D721Med (cell line): ENCODE measurements at regions not wholly inside any gene's neighbourhood (a gene's known extent, or its start where the extent isn't known, plus 50 kb on each side); places are given as distances from the start of the nearest gene placed in this dataset.

ENCODE experiments used
- DNase-seq: peaks from one replicate; pipeline ENCODE4 v3.0.0; 2011; ENCODE audit warnings: low spot score; ENCODE audit not compliant: insufficient read length
- FAIRE-seq: peaks from 2 replicates; lab custom pipeline; 2011; peaks lifted over from hg19 to GRCh38; lab: Jason Lieb, UNC
- TF ChIP-seq, protein P1 (sequence below): IDR thresholded peaks from 2 replicates; pipeline ENCODE4 v1.5.1; 2012; ENCODE audit warnings: mild to moderate bottlenecking, control low read depth; ENCODE audit not compliant: insufficient read depth; ENCODE audit errors: missing control alignments

DNA sequence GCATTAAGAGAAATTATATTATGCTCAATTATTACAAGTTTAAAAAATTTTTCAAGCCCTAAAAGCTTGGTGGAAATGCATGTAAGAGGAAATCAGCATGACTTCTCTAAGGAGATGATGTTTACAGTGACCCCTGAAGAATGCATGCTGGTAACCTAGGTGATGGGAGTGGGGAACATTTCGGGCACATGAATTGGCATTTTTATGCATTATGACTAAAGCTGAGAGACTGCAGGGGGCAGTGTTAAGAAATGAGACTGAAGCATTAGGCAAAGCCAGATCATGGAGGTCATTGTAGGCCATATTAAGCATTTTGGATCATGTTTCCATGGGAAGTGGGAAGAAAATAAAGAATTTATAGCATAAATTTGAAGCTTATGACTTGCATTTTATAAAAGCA is 421.3 kb downstream of the FAT4 start:
- no peak for DNase-seq
- TF ChIP-seq, protein P1, sequence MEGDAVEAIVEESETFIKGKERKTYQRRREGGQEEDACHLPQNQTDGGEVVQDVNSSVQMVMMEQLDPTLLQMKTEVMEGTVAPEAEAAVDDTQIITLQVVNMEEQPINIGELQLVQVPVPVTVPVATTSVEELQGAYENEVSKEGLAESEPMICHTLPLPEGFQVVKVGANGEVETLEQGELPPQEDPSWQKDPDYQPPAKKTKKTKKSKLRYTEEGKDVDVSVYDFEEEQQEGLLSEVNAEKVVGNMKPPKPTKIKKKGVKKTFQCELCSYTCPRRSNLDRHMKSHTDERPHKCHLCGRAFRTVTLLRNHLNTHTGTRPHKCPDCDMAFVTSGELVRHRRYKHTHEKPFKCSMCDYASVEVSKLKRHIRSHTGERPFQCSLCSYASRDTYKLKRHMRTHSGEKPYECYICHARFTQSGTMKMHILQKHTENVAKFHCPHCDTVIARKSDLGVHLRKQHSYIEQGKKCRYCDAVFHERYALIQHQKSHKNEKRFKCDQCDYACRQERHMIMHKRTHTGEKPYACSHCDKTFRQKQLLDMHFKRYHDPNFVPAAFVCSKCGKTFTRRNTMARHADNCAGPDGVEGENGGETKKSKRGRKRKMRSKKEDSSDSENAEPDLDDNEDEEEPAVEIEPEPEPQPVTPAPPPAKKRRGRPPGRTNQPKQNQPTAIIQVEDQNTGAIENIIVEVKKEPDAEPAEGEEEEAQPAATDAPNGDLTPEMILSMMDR, result peak; percentile 11
- FAIRE-seq, result no peak

DNA sequence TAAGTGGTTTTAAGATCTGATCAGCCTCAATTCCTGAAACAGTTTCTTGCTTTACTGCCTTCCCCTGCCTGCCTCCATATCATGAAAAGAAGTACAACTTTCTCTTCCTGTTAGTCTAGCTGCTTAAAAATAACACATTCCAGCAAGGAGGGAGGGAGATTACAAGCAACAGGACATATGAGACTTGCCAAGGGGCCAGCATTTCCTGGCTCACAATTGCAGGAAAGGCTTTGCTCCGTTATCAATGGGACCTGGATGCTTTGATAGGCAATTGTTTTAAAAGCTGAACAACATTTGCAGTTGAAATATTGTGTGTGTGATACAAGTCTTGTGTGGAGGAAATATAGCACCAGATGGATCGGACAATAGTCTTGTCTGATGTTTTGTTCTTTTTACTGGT is 425.0 kb downstream of the FAT4 start:
- FAIRE-seq (no peak), DNase-seq (no peak)
- TF ChIP-seq, protein P1, result no peak

DNA sequence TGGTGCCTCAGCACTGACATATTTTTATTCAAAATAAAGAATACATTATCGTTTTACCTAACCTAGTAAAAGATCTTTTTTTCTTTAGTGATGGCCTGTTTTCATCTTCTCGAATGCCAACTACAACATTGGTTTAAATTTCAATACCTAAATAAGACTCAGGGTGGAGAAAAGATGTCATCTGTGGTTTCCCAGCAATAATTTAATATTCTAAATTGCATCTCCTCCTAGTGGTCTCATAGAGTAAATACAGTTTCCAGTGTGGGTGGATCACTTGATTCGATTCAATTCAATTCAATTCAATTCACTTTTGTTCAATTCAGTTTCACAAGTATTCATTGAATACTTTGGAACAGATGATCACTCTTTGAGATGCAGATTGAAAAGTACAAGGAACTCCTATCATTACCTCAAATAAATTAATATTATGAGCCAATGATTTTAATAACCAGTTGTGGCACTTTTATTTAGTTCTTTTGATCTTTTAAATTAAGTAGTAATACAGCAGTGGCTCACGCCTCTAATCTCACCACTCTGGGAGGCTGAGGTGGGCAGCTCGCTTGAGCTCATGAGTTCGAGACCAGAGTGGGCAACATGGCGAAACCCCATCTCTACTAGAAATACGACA is 427.2 kb downstream of the FAT4 start:
- DNase-seq, result no peak

DNA sequence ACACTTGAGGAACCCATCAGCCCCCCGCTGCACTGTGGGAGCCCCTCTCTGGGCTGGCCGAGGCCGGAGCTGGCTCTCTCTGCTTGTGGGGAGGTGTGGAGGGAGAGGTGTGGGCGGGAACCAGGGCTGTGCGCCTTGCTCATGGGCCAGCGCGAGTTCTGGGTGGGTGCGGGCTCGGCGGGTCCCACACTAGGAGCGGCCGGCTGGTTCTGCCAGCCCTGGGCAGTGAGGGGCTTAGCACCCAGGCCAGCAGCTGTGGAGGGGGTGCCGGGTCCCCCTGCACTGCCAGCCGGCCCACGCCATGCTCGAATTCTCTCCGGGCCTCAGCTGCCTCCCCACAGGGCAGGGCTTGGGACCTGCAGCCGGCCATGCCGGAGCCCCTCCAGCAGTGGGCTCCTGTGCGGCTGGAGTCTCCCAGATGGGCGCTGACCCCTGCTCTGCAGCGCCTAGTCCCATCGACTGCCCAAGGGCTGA is 430.2 kb downstream of the FAT4 start:
- TF ChIP-seq, protein P1, result no peak
- DNase-seq (no peak), FAIRE-seq (no peak)

More for the DNA sequence above, 427.2 kb downstream of the FAT4 start:
- FAIRE-seq, result no peak
- TF ChIP-seq, protein P1, result peak; percentile 59

DNA sequence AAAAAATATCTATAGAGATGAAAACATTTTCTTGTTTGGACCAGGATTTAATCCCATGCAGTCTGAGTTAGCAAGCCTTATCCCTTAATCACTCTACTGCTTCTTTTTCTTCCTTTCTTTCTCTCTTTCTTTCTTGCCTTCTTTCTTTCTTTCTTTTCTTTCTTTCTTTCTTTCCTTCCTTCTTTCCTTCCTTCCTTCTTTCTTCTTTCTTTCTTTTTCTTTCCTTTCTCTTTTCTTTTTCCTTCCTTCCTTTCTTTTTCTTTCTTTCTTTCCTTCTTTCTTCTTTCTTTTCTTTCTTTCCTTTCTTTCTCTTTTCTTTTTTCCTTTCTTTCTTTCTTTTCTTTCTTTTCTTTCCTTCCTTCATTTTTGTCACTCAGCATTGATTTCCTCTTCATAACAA is 434.6 kb downstream of the FAT4 start:
- DNase-seq, result no peak
- TF ChIP-seq, protein P1, result no peak
- FAIRE-seq, result no peak

DNA sequence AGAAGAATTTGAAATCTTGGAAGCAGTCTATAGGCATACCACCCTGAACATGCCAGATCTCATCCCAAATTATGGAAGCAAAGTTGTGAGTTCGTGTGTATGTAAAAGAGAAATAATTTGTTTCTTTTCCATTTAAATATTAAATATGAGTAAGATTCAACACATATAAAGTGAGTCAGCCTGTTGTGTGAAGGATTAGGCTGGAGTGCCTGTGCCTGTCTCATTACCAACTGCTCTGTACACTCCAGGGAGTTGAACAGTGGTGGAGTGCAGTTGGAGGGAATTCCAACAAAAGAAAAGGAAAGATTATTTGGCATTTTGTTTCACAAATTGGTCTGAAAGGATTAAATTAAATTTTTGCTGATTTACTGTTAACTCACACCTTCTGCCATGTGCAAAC is 435.6 kb downstream of the FAT4 start:
- DNase-seq (no peak), FAIRE-seq (no peak)
- TF ChIP-seq, protein P1, result no peak

DNA sequence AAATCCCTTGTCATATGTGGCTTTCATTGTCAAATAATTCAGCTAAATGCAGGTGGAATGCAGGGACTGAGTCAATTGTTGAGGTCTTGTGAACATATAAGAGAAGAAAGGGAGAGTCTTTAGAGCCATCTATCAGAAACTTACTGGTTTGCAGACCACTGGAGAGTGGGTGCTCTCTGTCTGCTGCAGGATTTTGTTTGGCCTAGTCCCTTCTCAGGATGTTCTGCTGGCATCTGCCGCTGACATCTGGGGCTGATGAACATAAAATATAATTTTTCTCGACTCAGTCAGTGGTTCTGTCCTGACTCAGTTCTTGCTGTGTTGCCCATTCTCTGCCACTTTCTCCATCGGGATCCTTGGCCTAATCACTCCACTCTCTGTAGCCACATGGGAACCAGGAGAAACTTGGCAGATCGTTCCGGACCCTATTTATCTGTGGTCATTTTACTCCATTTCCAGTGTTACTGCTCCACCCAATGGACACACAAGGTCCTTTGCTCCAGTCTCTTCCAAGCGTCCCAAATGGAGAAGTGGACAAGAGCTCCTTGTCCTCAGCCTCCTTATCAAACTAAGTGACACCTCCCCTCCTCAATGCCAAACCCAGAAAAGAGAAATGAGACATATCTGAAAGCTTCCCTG is 436.2 kb downstream of the FAT4 start:
- FAIRE-seq, result no peak
- TF ChIP-seq, protein P1, result peak; percentile 31
- no peak for DNase-seq
